ENCODE measurements at regions not wholly inside any gene's neighbourhood (a gene's known extent, or its start where the extent isn't known, plus 50 kb on each side); places are given as distances from the start of the nearest gene placed in this dataset.

DNA sequence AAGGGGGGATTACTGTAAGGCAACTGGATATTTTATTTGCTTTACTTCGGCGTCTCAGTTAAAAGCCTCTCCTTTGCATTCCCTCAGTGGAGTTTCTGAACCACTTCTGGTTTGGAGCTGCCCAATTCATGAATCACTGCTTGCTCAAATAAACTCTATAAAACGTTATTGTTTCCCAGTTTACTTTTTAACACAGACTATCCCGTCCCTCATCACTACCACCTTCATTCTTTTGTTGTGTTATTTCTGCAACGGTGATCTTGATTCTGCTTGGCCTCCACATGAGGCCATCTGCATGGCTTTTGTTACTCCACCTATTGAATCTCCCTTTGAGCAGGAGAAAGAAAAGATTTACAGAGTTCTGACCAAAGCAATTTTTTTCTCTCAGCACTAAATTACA, 104.0 kb upstream of the PLEKHA5 start:
- H3K4me3 ChIP-seq (ENCODE audit: low read depth, low read length) = no peak overlapping the region
- DNase-seq (ENCODE audit: low read depth) = no peak
- TF ChIP-seq, protein P1, sequence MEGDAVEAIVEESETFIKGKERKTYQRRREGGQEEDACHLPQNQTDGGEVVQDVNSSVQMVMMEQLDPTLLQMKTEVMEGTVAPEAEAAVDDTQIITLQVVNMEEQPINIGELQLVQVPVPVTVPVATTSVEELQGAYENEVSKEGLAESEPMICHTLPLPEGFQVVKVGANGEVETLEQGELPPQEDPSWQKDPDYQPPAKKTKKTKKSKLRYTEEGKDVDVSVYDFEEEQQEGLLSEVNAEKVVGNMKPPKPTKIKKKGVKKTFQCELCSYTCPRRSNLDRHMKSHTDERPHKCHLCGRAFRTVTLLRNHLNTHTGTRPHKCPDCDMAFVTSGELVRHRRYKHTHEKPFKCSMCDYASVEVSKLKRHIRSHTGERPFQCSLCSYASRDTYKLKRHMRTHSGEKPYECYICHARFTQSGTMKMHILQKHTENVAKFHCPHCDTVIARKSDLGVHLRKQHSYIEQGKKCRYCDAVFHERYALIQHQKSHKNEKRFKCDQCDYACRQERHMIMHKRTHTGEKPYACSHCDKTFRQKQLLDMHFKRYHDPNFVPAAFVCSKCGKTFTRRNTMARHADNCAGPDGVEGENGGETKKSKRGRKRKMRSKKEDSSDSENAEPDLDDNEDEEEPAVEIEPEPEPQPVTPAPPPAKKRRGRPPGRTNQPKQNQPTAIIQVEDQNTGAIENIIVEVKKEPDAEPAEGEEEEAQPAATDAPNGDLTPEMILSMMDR (IDR thresholded peaks at IDR 0.05; ENCODE audit: control insufficient read depth, extremely low read depth, insufficient read depth) = no peak

DNA sequence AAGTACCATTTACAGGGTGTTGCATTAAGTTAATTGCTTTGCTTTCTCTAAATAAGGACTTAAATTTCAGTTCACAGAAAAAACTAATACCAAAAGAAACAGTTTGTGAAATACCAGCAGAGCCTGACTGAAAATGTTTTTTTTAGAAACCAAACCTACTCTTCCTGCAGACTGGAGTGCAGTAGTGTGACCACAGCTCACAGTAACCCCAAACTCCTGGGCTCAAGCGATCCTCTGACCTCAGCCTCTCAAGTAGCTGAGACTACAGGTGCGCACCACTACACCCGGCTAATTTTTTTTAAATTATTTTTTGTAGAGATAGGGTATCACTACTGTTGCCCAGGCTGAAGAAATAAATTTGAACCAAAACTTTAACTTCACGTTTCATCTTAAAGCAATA, 103.5 kb upstream of the PLEKHA5 start:
- DNase-seq (ENCODE audit: low read depth) = no peak
- H3K4me3 ChIP-seq (ENCODE audit: low read depth, low read length) = no peak overlapping the region
- TF ChIP-seq, protein P1 (IDR thresholded peaks at IDR 0.05; ENCODE audit: control insufficient read depth, extremely low read depth, insufficient read depth) = no peak

DNA sequence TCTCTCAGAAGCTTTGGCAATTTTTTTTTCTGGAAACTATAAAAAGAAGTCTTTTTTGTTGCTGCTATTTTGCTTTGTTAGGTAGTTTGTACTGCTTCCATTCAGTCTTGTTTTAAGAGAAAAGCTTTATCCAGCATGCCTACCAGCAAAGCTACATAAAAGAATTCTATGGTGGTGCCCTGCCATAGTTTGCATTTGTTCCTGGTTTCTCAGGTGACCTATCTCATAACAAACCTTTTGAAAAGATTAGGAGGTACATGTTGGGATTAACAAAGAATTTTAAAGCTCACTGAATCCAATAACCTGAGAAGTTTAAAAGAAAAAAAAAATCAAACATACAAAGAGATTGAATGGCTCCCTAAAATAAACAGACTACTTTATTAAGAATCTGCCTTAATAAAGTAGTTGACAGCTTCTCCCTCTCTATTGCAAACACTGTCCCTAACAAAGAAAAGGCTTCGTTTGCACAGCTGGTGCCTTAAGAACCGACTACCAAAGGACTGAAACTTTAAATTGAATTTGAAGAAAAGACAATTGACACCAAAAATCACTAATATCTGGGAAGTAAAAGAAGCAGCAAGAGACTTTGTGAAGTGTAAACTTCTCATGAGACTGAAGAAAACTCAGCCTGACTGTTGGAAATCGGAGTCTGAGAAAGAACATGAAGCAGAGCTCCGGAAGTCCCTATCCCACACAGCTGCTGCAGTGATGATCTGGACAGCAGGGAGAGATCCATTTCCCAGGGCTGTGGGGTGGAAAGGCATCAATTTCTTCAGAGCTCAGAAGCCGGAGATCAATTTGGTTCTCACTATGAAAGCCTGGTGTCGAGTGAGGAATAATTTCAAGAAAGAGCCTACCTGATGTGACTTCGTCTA, 102.7 kb upstream of the PLEKHA5 start:
- DNase-seq (ENCODE audit: low read depth) = no peak
- TF ChIP-seq, protein P1 (IDR thresholded peaks at IDR 0.05; ENCODE audit: control insufficient read depth, extremely low read depth, insufficient read depth) = no peak
- no peak overlapping the region for H3K4me3 ChIP-seq (ENCODE audit: low read depth, low read length)

DNA sequence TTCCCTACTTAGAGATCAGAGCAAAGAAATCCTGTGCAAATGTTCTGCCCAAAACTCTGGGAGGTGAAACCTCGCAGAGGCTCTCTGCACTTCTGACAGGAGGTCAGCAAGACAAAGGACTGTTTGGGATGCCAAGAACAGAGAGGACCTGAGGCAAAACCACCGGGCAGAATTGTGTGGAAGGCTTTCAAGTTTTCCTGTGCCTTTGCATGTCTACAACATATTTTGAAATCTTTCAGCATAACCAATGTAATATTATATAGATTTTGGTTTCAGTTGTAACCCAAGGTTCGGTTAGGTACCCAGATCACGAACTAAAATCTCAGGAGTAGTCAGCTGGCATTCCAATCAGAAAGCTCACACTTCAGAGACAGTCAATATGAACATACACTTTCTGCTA, 99.4 kb upstream of the PLEKHA5 start:
- H3K4me3 ChIP-seq (ENCODE audit: low read depth, low read length) = no peak overlapping the region
- no peak for DNase-seq (ENCODE audit: low read depth)
- TF ChIP-seq, protein P1 (IDR thresholded peaks at IDR 0.05; ENCODE audit: control insufficient read depth, extremely low read depth, insufficient read depth) = no peak

DNA sequence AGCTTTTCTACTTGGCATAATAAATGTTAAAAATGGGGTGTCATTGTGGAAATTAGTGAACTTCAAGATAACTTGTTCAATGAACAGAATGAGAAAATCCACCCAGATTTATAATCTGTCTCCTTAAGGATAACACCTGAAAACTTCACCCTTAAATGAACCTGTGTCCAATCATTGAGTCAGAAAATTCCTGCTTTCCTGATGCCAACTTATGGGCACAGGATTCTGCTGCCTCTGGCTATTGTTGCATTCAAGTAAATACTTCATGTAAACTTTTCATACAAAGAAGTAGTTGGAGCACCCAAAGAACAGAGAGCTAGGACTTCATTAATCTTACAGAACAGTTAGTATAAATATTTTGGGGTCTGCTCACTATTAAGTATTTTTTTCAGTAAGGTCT, 98.9 kb upstream of the PLEKHA5 start:
- TF ChIP-seq, protein P1 (IDR thresholded peaks at IDR 0.05; ENCODE audit: control insufficient read depth, extremely low read depth, insufficient read depth) = no peak
- H3K4me3 ChIP-seq (ENCODE audit: low read depth, low read length) = no peak overlapping the region
- no peak for DNase-seq (ENCODE audit: low read depth)

DNA sequence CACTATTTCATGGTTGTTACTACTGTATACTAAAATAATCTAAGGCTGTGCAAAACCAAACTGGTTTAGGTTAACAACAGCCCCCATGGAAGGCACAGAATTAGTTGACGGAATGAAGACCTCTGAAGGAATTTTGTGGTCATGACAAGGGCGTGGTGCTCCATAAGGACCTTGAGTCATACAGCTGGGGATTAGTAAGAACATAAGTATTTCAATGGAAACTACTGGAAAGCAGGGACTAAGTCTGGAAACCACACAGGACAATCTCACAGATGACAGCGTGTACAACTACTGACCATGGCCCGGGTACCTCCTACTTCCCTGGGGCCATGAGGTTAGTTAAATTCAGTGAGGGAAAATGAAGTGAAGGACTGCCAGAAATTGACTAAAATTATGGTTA, 98.5 kb upstream of the PLEKHA5 start:
- TF ChIP-seq, protein P1 (IDR thresholded peaks at IDR 0.05; ENCODE audit: control insufficient read depth, extremely low read depth, insufficient read depth) = no peak
- no peak for DNase-seq (ENCODE audit: low read depth)
- no peak overlapping the region for H3K4me3 ChIP-seq (ENCODE audit: low read depth, low read length)

DNA sequence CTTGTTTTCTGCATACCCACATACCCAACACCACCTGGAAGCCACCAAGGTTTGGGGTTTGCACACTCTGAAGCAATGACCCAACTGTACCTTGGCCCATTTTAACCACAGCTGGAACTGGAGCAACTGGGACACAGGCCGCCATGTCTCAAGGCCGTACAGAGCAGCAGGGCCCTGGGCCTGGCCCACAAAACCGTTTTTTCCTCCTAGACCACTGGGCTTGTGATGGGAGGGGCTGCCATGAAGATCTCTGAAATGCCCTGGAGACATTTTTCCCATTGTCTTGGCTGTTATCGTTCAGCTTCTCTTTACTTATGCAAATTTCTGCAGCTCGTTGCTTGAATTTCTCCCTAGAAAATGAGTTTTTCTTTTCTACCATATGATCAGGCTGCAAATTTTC, 96.7 kb upstream of the PLEKHA5 start:
- H3K4me3 ChIP-seq (ENCODE audit: low read depth, low read length) = no peak overlapping the region
- DNase-seq (ENCODE audit: low read depth) = no peak
- TF ChIP-seq, protein P1 (IDR thresholded peaks at IDR 0.05; ENCODE audit: control insufficient read depth, extremely low read depth, insufficient read depth) = no peak

Measured in LNCaP clone FGC (cell line).